ENCODE measurements at regions not wholly inside any gene's neighbourhood (a gene's known extent, or its start where the extent isn't known, plus 50 kb on each side); places are given as distances from the start of the nearest gene placed in this dataset.

DNA sequence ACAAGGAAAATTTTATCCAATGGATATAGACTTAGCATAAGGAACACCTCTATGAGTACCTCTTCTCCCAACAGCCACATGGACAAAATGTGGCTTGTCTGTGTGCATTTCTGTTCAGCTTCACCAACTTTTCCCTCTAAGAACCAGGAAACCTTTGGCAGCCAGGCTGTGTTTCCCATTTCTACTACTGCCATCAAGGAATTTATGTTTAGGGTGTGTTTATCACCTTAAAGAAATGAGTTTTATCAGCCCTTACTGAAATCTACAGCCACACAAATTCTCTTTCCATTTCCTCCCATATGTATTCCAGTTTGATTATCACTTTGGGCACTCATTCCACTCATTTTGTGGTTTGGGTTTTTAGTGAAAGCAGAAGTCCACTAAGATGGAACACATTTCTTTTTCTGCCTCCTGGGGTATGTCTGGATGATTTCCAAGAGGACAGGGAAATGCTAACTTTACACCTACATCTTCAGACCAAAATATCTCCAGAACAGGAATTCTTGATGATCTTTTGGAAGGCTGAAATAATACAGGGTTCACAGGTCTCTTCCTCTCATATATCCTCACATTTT is 82.6 kb upstream of the MAOA start:
- H3K4me3 ChIP-seq (ENCODE audit: control insufficient read depth, low read depth, low read length) = no peak overlapping the region
- DNase-seq (ENCODE audit: low read depth) = no peak
- TF ChIP-seq, protein P1, sequence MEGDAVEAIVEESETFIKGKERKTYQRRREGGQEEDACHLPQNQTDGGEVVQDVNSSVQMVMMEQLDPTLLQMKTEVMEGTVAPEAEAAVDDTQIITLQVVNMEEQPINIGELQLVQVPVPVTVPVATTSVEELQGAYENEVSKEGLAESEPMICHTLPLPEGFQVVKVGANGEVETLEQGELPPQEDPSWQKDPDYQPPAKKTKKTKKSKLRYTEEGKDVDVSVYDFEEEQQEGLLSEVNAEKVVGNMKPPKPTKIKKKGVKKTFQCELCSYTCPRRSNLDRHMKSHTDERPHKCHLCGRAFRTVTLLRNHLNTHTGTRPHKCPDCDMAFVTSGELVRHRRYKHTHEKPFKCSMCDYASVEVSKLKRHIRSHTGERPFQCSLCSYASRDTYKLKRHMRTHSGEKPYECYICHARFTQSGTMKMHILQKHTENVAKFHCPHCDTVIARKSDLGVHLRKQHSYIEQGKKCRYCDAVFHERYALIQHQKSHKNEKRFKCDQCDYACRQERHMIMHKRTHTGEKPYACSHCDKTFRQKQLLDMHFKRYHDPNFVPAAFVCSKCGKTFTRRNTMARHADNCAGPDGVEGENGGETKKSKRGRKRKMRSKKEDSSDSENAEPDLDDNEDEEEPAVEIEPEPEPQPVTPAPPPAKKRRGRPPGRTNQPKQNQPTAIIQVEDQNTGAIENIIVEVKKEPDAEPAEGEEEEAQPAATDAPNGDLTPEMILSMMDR (conservative IDR thresholded peaks at IDR 0.05; ENCODE audit: control insufficient read depth, insufficient read depth, low read depth, low read length) = no peak

GRCh38 chrX:43580621-43581020 is 75.5 kb upstream of the MAOA start:
- H3K4me3 ChIP-seq (ENCODE audit: control insufficient read depth, low read depth, low read length) = no peak overlapping the region
- TF ChIP-seq, protein P1 (conservative IDR thresholded peaks at IDR 0.05; ENCODE audit: control insufficient read depth, insufficient read depth, low read depth, low read length) = no peak
- DNase-seq (ENCODE audit: low read depth) = no peak

- no peak overlapping the region for H3K4me3 ChIP-seq (ENCODE audit: control insufficient read depth, low read depth, low read length)
- no peak for DNase-seq (ENCODE audit: low read depth)
- TF ChIP-seq, protein P1 (conservative IDR thresholded peaks at IDR 0.05; ENCODE audit: control insufficient read depth, insufficient read depth, low read depth, low read length) = no peak
Observed at GRCh38 chrX:43581167-43581566, 74.9 kb upstream of the MAOA start.

- TF ChIP-seq, protein P1 (conservative IDR thresholded peaks at IDR 0.05; ENCODE audit: control insufficient read depth, insufficient read depth, low read depth, low read length) = no peak
- H3K4me3 ChIP-seq (ENCODE audit: control insufficient read depth, low read depth, low read length) = no peak overlapping the region
- DNase-seq (ENCODE audit: low read depth) = peak; percentile 33
Observed at GRCh38 chrX:43581888-43582539, 74.1 kb upstream of the MAOA start.

- TF ChIP-seq, protein P1 (conservative IDR thresholded peaks at IDR 0.05; ENCODE audit: control insufficient read depth, insufficient read depth, low read depth, low read length) = no peak
- no peak for DNase-seq (ENCODE audit: low read depth)
- H3K4me3 ChIP-seq (ENCODE audit: control insufficient read depth, low read depth, low read length) = no peak overlapping the region
Observed at GRCh38 chrX:43582540-43582913, 73.6 kb upstream of the MAOA start.

DNA sequence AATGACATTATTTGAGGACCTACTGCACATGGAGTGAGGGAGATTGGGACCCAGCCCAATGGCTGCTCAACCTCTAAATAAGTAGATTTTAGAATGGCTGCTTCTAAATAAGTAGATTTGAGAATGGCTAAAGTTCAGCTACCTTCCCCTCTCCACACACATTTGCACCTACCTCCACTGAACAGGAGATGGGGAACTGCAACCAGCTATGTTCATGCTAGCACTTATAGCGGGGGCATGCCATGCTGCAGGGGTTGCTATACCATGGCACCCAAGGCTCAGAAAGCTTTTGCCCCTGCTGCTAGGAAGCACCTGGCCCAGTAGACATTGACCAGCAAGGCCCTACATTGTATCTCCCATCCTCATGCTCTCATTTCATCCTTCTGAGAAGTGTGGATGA is 70.2 kb upstream of the MAOA start:
- TF ChIP-seq, protein P1 (conservative IDR thresholded peaks at IDR 0.05; ENCODE audit: control insufficient read depth, insufficient read depth, low read depth, low read length) = no peak
- DNase-seq (ENCODE audit: low read depth) = no peak
- H3K4me3 ChIP-seq (ENCODE audit: control insufficient read depth, low read depth, low read length) = no peak overlapping the region
